GM18499 (cell line): ENCODE measurements at regions not wholly inside any gene's neighbourhood (a gene's known extent, or its start where the extent isn't known, plus 50 kb on each side); places are given as distances from the start of the nearest gene placed in this dataset.
"Not testable (repeated sequence)": the region's sequence is repeated elsewhere in the genome, so short reads cannot be mapped to it uniquely, and the experiment has no call there.

Experiments
- ATAC-seq: cut with Tn5 transposase; IDR thresholded peaks from one replicate; pipeline ENCODE4 v1.9.1; 2021; ENCODE audit warnings: moderate number of reproducible peaks; ENCODE audit not compliant: insufficient read depth, unreplicated experiment

DNA sequence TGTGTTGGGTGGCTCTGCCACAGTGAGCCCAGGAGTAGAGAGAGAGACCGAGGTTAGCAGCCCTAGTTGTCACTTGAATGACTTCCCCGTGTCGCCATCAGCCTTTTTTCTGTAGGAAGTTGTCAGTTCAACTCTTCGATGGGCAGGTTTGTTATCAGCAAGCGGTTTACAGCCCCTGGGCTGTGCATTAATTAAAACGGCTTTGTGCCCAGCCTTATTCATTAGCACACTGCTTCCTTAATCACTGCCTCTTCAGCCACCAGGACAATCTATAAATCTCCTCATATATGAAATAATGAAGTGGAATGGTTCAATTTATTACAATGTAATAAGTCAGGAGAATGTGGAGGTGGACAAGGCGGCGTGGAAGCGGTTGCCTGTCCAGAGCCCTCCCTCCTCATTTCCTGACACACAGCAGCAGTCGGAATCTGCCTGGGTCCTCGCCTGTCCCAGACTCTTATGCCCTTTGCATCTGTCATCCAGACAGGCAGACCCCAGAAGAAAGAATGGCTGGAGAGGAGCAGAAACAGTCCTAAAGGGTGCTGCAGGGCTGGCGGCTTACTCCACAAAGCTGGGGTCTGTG lies 122.4 kb upstream of the OPCML start:
- no peak for ATAC-seq

DNA sequence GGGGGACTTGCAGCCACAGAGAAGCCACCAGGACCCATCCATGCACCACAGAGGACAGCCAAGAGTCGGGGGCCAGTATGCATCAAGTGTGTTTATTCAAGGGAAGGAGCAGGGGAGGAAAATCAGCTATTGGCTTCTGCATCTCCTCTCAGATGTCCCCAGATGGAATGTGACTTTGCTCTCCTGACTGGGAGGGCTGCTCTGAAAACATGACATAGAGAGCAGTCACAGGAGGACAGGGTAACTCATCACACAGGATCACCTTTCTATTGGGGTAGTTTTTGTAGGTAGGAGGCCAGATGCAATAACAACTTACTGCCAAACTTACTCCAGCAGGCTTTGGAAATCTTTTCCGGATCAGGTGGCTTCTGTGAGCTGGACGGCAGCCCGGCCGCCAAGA lies 121.0 kb upstream of the OPCML start:
- ATAC-seq = no peak

DNA sequence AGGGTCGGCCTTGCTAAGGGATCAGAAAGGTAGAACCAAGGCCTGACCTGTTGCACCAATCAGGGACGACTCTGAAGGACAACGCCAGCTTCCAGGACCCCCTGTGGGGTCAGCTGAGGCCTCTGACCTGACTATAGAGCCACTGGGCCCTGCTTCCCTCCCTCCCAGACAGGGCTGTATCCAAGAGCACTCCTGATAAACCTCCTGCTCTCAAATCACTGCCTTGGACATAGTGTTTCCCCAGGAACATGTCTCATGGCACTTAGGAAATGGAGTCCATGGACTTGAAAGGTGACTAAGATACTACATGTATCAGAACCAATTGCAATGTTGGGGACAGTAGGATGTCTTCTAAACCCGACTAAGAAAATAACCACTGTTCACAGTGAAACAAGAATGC lies 117.8 kb upstream of the OPCML start:
- ATAC-seq = no peak

DNA sequence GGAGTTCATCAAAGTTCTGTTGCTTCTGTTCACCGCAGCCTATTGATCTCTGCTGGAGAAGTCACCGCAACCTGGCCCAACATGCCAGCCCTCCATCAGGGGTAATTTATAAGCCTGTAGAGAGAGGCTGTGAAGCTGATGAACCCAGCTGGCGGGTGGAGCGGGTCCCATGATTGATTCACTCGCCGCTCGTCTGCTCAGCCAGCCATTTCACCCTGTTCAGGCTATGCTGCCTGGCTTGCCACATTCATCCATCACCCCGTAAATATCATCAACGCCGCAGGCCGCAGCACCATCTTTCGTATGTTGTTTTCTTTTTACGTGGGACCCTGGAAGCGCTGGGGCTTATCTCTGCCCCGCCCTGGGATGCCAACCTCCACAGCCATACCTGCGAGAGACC lies 116.7 kb upstream of the OPCML start:
- ATAC-seq = no peak

DNA sequence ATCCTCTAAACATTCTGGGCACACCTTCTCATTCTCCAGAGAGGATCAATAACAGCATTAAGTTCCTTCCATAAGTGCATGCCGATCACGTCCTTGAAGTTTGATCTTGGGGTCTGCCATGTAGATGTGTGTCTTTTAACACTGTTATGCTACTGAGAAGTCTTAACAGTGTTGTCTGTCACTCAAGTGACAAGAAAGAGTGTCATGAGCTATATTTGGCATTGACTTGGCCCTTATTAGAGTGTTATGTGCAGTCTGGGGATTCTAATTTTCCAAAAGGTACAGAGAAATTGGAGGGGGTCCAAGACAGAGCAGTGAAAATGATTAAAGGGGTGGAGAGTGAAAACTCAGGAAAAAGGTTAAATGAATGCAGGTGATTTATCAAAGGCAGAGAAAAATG lies 107.1 kb upstream of the OPCML start:
- no peak for ATAC-seq

DNA sequence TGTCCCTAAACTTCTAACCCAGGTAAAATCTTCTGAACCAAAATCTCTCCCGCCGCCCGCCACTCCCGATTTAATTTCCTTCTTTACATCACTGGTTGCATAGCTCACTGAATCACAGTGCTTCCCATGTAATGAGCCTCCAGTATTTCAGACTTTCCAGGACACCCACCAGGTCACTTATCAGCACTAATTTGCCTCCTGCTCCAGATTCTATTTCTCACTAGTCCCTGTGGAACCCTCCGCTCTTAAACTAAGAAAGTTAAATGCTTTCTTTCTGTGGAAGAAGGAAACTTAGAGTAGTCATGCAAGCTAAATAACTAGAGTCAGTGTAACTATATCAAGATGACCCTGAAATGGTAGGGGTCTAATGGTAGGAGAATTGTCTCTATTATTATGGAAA lies 106.6 kb upstream of the OPCML start:
- ATAC-seq = no peak

DNA sequence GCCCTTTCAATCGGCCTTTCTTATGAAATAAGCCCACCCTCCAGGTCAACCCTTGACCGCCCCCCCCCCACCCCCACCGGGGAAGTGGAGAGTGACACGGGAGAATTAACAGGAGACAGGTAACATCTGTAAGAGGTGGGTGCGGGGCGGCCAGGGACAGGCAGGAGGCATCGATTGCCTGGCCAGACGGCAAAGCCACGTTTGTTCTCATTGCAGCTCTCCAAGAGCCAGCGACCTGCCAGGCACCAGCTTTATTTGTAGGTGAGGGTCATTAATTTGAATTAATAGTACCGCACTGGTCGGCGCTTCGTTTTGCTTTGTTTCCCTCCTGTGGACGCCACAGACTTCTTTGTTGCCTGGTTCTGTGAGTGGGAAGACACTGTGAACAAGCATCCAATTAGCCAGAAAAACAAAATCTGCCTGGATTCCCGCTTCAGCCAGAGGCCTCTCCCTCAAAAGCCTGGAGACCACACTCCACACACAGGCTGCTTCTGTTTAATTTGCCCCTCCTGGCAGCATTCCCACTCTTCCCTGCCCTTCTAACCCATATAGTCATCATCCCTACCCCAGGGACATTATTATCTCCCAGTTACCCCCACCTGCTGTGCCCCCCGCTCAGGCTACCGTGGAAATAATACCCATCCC lies 104.5 kb upstream of the OPCML start:
- ATAC-seq = no peak

DNA sequence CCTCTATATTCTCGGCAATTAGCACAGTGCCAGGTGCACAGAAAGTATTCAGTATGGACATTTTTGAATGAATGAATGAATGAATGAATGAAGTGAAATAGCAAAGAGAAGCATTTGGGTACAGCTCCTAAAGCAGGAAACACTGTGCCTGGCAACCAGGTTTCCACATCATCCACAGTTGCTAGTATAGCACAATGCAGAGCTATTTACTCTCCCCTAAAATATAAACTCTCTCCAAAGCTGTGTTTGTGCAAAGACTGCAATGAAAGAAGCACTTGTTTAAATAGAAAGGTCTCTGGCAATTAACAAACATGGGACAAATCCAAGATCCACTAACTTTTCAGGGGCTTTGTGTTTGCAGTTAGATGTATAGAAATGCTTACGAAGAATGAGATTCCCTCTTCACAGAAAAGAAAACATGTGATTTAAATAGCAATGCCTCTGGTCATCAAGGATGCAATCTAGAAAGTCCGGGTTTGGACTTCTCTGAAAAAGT lies 103.0 kb upstream of the OPCML start:
- ATAC-seq = no peak

DNA sequence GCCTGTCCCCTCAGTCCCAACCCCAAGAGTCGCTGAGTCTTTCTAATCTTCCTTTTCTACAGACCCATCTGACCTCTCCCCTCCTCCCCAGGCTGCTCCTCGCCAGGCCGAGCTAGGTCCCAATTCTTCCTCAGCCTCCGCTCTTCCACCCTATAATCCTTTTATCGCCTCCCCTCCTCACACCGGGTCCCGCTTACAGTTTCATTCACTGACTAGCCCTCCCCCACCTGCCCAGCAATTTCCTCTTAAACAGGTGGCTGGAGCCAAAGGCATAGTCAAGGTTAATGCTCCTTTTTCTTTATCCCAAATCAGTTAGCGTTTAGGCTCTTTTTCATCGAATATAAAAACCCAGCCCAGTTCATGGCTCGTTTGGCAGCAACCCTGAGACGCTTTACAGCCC lies 96.1 kb upstream of the OPCML start:
- not testable (repeated sequence) for ATAC-seq

DNA sequence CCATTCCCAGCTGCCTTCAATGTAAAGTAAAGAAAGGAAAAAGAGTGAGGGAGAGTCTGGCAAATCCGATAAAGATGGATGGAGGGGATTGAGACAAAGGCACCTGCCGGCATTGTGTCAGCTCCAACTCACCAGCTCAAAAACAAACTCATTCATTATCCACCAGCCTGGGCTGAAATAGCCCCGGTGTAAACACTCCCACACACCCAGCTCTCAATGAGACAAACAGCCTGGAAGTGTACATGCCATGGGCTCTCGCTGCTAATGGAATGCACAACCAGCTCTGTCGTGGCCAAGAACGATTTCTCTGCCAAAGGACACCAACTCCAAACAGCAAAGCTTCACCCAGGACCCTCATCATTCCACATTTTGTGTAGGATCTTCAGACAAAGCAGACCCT lies 89.3 kb upstream of the OPCML start:
- ATAC-seq = no peak

DNA sequence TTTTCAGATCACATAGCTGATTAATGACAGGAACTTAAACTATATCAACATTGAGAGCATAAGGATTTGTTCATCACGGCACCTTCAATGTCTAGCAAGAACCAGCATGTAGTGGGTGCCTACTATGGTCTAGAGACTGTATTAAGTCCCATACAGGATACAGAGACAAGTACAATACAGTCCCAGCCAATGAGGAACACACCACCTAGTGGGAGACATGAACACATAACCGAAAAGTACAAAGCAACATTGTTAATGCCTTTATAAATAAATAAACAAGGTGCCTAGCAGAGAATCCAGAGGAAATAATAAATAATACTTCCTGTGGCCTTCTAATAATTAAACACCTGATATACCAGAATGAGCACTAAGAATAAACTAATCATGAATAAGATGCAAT lies 87.7 kb upstream of the OPCML start:
- no peak for ATAC-seq

DNA sequence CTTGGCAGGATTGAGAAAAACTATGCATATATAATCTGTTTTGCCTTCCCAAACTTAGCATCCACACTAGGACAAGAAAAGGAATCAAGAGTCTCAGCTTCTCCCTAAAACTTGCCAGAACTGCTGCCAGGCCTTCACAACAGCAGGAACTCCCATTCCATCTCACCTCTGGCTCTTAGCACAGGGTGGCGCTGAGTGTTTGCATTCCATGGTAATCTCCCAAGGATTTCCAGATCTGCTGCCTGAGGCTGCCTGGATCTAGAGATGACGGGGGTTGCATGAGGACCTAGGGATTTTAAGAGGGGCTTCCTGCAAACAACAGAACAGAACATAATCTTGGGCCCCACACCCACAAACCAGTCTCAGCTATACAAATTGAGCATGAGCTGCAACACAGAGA lies 87.1 kb upstream of the OPCML start:
- no peak for ATAC-seq

DNA sequence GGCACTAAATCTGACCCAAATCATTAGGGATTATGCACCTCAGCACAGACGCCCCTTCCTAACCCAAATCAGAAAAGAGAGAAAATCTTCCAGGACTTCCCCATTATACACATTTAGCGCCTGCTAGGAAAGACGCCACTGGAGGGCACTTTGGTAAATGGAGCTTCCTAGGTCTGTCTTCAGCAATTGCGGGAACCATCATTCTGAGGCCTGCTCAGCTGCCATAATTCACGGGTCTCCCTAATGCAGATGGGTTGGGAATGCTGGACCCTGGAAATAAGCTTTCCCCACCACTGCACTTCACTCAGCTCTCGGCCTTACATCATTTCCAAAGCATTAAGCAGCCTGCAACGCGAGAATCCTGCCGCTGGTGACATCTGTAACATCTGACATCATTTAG lies 86.2 kb upstream of the OPCML start:
- no peak for ATAC-seq

DNA sequence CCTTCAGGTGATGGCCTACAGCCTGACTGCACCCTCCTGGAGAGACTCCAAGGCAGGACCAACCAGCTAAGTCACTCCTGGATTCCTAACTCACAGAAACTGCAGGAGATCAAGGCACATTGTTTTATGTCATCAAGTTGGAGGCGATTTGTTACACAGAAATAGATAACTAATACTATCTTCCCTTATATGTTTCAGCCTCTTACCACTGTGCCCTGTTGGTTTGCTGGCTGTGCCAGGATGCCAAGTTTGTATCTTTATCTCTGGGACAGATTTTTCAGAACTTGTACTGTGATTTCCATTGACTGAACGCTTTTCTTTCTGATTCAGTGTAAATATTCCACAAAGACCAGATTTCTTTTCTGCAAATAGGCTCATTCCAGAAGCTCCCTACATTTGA lies 76.2 kb upstream of the OPCML start:
- no peak for ATAC-seq

DNA sequence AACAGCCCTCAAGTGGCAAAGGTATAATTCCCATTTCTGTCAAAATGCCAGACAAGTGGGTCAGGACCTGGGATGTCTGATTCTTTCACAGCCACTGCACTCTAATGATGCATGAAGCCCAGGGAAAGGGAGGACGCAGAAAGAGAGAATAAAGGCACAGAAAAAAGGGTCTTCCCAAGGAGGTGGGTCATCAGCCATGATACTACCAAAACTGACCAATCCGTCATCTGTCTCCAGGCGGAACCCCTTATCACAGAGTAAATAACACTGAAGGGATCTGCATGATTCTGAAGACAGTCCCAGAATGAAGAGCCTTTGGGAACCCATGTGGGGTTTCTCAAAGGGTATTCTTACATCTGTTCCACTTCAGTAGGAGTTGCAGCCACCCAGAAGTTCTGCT lies 73.8 kb upstream of the OPCML start:
- no peak for ATAC-seq

DNA sequence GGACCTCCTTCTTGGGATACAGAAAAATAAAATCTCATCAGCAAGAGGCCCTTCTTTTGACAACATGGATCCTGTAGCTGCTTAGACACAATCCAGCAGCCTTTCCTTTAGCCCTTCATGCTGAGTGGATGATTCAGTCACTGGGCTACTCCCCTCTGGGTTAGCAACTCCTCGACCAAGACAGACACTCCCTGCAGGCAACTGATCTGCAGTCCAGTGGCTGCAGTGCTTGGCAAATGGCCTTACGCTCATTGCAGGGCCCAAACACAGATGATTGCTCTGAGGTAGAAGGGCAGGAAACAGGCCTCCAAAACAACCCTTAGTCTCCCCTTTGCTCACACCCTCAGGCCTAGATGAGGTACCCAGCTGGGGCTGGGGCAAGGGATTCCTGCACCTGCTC lies 73.2 kb upstream of the OPCML start:
- no peak for ATAC-seq

DNA sequence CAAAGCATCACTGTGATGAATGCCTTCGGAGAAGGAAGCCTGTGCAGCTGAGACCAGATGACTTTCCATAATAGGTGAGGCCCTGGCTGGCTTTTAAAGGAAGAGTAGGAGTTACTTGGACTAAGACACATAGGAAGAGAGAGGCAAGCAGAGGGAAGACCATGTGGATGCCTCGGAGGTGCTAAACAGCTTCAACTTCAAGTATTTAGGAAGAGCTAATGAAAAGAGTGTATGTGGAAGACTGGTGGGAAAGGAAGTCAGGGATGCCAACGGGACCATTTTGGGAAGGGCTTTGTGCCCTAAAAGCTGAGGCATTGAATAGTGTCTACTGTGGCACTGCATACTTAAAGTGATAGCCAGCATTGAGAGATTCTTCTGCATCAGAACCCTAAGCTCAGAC lies 69.3 kb upstream of the OPCML start:
- no peak for ATAC-seq

DNA sequence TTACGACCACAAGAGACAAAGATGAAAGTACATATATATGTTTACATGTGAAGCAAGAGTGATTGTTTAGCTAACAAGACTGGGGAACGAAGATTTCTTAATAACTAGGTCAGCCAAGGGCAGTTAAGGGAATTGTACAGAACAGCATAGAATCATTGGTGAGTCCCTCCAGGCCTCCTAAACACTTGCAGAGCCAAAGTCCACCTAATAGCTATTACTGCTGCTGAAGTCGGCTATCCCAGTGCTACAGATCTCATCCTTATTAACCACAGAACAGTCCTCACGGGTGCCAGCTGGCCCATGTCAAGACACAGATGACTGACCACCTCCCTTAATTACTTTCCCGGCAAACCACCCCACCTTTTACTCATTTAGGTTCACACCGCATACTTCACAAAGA lies 68.5 kb upstream of the OPCML start:
- ATAC-seq = no peak

DNA sequence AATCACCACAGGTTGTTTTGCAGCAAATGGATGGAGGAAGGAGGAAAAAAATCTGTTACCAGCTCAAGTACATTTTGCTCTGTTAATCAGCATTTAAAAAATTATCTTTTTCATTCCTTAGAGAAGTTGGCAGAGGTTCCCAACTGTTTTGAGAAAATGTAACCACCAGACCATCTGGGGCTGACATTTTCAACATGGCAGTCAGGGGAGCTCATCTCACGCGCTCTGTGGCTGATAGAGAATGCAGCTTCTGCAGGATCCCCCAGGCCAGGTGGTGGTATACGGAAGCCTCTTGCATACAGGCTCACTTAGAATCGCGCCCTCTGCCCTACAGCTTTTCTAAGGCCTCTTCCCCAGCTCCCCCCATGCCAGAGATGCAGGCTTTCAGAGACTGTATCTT lies 68.0 kb upstream of the OPCML start:
- ATAC-seq = no peak

DNA sequence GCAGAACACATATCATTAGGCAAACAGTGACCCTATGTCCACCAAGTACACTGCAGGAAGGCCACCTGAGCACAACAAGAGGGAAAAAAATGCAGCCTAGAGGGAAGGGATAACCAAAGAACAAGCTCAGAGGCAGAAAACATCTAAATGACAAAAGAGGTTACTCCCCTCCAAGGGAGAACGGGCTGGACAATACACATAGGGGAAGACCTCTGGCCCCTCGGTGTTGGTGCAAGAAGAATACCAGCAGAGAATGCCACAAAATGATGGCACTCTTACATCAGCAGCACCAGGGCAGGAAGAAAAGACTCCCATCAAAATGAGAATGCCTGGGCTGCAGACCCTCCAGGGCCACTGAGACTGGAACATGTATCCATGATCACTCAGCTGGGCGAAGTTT lies 66.6 kb upstream of the OPCML start:
- no peak for ATAC-seq

DNA sequence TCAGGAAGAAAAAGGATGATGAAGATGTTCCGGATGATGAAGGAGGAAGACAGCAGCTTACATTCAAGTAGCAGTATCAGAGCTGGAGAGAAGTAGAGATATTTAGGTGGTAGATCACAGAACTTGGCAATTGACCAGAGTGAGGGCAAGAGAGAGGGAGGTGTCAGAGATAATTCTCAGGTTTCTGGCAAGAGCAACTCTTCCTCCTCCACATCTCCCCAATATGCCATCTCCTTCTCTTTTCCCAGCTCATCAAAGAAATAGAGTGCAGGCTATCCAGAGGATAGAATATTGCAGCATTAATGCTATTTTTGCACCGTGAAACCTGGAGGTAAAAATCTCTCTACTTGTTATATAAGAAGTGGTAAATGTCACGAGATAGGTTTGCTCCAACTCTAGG lies 64.9 kb upstream of the OPCML start:
- ATAC-seq = no peak

DNA sequence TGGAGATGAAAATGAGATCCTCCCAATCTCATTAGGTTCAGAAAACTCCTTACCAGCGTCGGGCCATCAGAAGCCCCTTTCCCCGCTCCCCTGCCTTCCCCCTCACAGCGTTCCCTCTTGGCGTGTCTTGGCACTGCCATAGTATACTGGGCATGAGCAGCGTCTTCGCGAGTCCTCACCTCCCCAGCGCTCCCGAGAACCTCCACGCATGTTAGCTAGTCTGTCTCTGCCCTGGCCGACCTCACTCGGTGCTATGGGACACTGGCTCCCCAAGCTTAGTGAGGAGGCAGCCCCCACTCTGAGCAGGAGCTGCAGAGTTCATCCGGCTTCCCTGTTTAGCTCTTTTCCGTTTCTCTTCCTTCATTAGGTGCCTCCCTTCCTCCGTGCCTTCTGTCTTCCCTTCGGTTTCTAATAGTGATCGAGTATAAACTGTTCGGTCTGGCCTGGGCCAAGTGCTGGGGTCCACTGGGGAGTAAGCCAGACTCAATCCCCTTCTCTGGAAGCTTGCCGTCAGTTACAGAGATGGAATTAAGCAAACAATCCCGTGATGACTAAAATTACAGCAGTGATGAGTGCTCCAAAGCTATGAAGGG lies 63.8 kb upstream of the OPCML start:
- no peak for ATAC-seq
